Activated CD8-positive, alpha-beta memory T cell treated with anti-CD3 and anti-CD28 coated beads, Interleukin-2, amount 10 ng/mL, durations not matched to agents 7 days and 5 days (primary cell): ENCODE measurements at regions not wholly inside any gene's neighbourhood (a gene's known extent, or its start where the extent isn't known, plus 50 kb on each side); places are given as distances from the start of the nearest gene placed in this dataset.

Experiments used
- ATAC-seq: fragments of 150-1000 bp; cut with Tn5 transposase; one replicate; pipeline ENCODE4 v1.10.0; 2021; ENCODE audit warnings: moderate library complexity
- CTCF ChIA-PET: fragments of 350-600 bp; sonication (Branson Sonifier 250); formaldehyde crosslinking; loops from one replicate; lab custom pipeline; 2021; ENCODE audit warnings: antibody characterized with exemption; lab: Charles Lee
- DNase-seq: peaks from one replicate; pipeline ENCODE4 v3.0.0-alpha.2; 2020
- H3K27ac Mint-ChIP-seq: one replicate; pipeline ENCODE4 v1.8.0; 2021; ENCODE audit warnings: mild to moderate bottlenecking, mixed read lengths
- H3K27me3 Mint-ChIP-seq: one replicate; pipeline ENCODE4 v1.8.0; 2021; ENCODE audit warnings: mixed read lengths
- H3K36me3 Mint-ChIP-seq: one replicate; pipeline ENCODE4 v1.8.0; 2021; ENCODE audit warnings: mild to moderate bottlenecking, mixed read lengths
- H3K4me1 Mint-ChIP-seq: one replicate; pipeline ENCODE4 v1.8.0; 2021; ENCODE audit warnings: mixed read lengths
- H3K4me3 Mint-ChIP-seq: one replicate; pipeline ENCODE4 v1.8.0; 2021; ENCODE audit warnings: mild to moderate bottlenecking, moderate library complexity, mixed read lengths
- H3K9me3 Mint-ChIP-seq: one replicate; pipeline ENCODE4 v1.8.0; 2022; ENCODE audit warnings: low read depth, mixed read lengths

GRCh38 chr1:60998786-60999185 is 83.6 kb upstream of the NFIA start:
- CTCF ChIA-PET, result no interaction called here
- ATAC-seq, result no peak
- H3K4me3 Mint-ChIP-seq, result no peak overlapping the region

GRCh38 chr1:60994828-60995492 is 87.4 kb upstream of the NFIA start:
- ATAC-seq, result no peak
- no peak overlapping the region for H3K4me3 Mint-ChIP-seq
- no peaks in the 10 kb centered on the region for H3K9me3 Mint-ChIP-seq
- no peak for DNase-seq
- CTCF ChIA-PET, result no interaction called here
- peaks cover 28% of the 10 kb centered on the region for H3K27me3 Mint-ChIP-seq
- no peaks in the 10 kb centered on the region for H3K36me3 Mint-ChIP-seq
- no peaks in the 10 kb centered on the region for H3K4me1 Mint-ChIP-seq
- H3K27ac Mint-ChIP-seq, result no peak overlapping the region

More at GRCh38 chr1:60998786-60999185, 83.6 kb upstream of the NFIA start:
- DNase-seq, result no peak
- Mint-ChIP-seq H3K4me1 (no peaks in the 10 kb centered on the region), H3K36me3 (no peaks in the 10 kb centered on the region), H3K9me3 (no peaks in the 10 kb centered on the region), H3K27me3 (peaks cover 17% of the 10 kb centered on the region), H3K27ac (no peak overlapping the region)

- CTCF ChIA-PET, result interaction anchor here (1.6 kb wide), 1 partner anchor 16 kb away, joined by 6 read pairs; no protein-coding TSS in a partner anchor
- DNase-seq (no peak), ATAC-seq (no peak)
- Mint-ChIP-seq H3K27ac (no peak overlapping the region), H3K4me3 (no peak overlapping the region), H3K4me1 (peaks cover 3% of the 10 kb centered on the region), H3K36me3 (no peaks in the 10 kb centered on the region), H3K27me3 (peaks cover 28% of the 10 kb centered on the region), H3K9me3 (no peaks in the 10 kb centered on the region)
Measured at GRCh38 chr1:60994369-60994768, 88.0 kb upstream of the NFIA start.

- Mint-ChIP-seq H3K4me1 (peaks cover 6% of the 10 kb centered on the region), H3K27me3 (peaks cover 28% of the 10 kb centered on the region), H3K4me3 (no peak overlapping the region), H3K9me3 (no peaks in the 10 kb centered on the region), H3K36me3 (no peaks in the 10 kb centered on the region), H3K27ac (no peak overlapping the region)
- DNase-seq (no peak), ATAC-seq (no peak)
- CTCF ChIA-PET, result no interaction called here
Measured at GRCh38 chr1:60992165-60992564, 90.2 kb upstream of the NFIA start.

- ATAC-seq (no peak), DNase-seq (no peak)
- Mint-ChIP-seq H3K36me3 (no peaks in the 10 kb centered on the region), H3K4me3 (no peak overlapping the region), H3K27me3 (peaks cover 28% of the 10 kb centered on the region), H3K9me3 (no peaks in the 10 kb centered on the region), H3K4me1 (peaks cover 6% of the 10 kb centered on the region), H3K27ac (no peak overlapping the region)
- CTCF ChIA-PET, result no interaction called here
Measured at GRCh38 chr1:60990714-60991090, 91.7 kb upstream of the NFIA start.

- Mint-ChIP-seq H3K27me3 (peaks cover 26% of the 10 kb centered on the region), H3K4me1 (peaks cover 6% of the 10 kb centered on the region), H3K27ac (no peak overlapping the region), H3K36me3 (no peaks in the 10 kb centered on the region), H3K4me3 (no peak overlapping the region), H3K9me3 (no peaks in the 10 kb centered on the region)
- CTCF ChIA-PET, result interaction anchor here (2.9 kb wide), 1 partner anchor 11 kb away, joined by 13 read pairs; no protein-coding TSS in a partner anchor
- ATAC-seq (no peak), DNase-seq (no peak)
Measured at GRCh38 chr1:60989749-60990713, 92.3 kb upstream of the NFIA start.

- Mint-ChIP-seq H3K9me3 (no peaks in the 10 kb centered on the region), H3K27ac (no peak overlapping the region), H3K4me1 (peaks cover 17% of the 10 kb centered on the region)
Measured at GRCh38 chr1:60988891-60989290, 93.5 kb upstream of the NFIA start.

GRCh38 chr1:60987904-60988303 is 94.5 kb upstream of the NFIA start:
- no peak overlapping the region for H3K4me3 Mint-ChIP-seq
- no peak for DNase-seq
- peaks cover 7% of the 10 kb centered on the region for H3K27me3 Mint-ChIP-seq
- H3K9me3 Mint-ChIP-seq, result no peaks in the 10 kb centered on the region
- no peak overlapping the region for H3K27ac Mint-ChIP-seq
- H3K36me3 Mint-ChIP-seq, result no peaks in the 10 kb centered on the region
- CTCF ChIA-PET, result interaction anchor here (0.7 to 2.9 kb wide), 3 partner anchors 9 to 246 kb away, joined by 3 to 13 read pairs (median 3); no protein-coding TSS in a partner anchor
- no peak for ATAC-seq
- H3K4me1 Mint-ChIP-seq, result peaks cover 21% of the 10 kb centered on the region

More at GRCh38 chr1:60988891-60989290, 93.5 kb upstream of the NFIA start:
- Mint-ChIP-seq H3K4me3 (no peak overlapping the region), H3K36me3 (no peaks in the 10 kb centered on the region), H3K27me3 (peaks cover 16% of the 10 kb centered on the region)
- DNase-seq (no peak), ATAC-seq (no peak)
- CTCF ChIA-PET, result interaction anchor here (1.1 to 2.9 kb wide), 2 partner anchors 9 to 54 kb away, joined by 3 to 13 read pairs; no protein-coding TSS in a partner anchor

- no peaks in the 10 kb centered on the region for H3K9me3 Mint-ChIP-seq
- no peak overlapping the region for H3K4me3 Mint-ChIP-seq
- peak; percentile 63 for ATAC-seq
- DNase-seq, result peak; percentile 48
- CTCF ChIA-PET, result interaction anchor here (0.9 to 2.0 kb wide), 3 partner anchors 58 to 65 kb away, joined by 4 to 6 read pairs (median 5); no protein-coding TSS in a partner anchor
- no peaks in the 10 kb centered on the region for H3K36me3 Mint-ChIP-seq
- peaks cover 17% of the 10 kb centered on the region for H3K4me1 Mint-ChIP-seq
- H3K27me3 Mint-ChIP-seq, result no peaks in the 10 kb centered on the region
- H3K27ac Mint-ChIP-seq, result no peak overlapping the region
Measured at GRCh38 chr1:60984062-60984799, 98.1 kb upstream of the NFIA start.

GRCh38 chr1:60983701-60984061 is 98.7 kb upstream of the NFIA start:
- CTCF ChIA-PET, result interaction anchor here (8.2 kb wide), 1 partner anchor 59 kb away, joined by 85 read pairs; no protein-coding TSS in a partner anchor

GRCh38 chr1:60982539-60982938 is 99.8 kb upstream of the NFIA start:
- no peaks in the 10 kb centered on the region for H3K9me3 Mint-ChIP-seq
- no peak for ATAC-seq
- CTCF ChIA-PET, result interaction anchor here (8.2 kb wide), 1 partner anchor 60 kb away, joined by 85 read pairs; no protein-coding TSS in a partner anchor
- H3K36me3 Mint-ChIP-seq, result no peaks in the 10 kb centered on the region
- H3K27me3 Mint-ChIP-seq, result no peaks in the 10 kb centered on the region
- peaks cover 16% of the 10 kb centered on the region for H3K4me1 Mint-ChIP-seq
- DNase-seq, result no peak
- no peak overlapping the region for H3K4me3 Mint-ChIP-seq
- H3K27ac Mint-ChIP-seq, result no peak overlapping the region

More at GRCh38 chr1:60983701-60984061, 98.7 kb upstream of the NFIA start:
- no peak overlapping the region for H3K27ac Mint-ChIP-seq
- H3K27me3 Mint-ChIP-seq, result no peaks in the 10 kb centered on the region
- ATAC-seq (no peak), DNase-seq (no peak)
- peaks cover 16% of the 10 kb centered on the region for H3K4me1 Mint-ChIP-seq
- no peak overlapping the region for H3K4me3 Mint-ChIP-seq
- no peaks in the 10 kb centered on the region for H3K9me3 Mint-ChIP-seq
- no peaks in the 10 kb centered on the region for H3K36me3 Mint-ChIP-seq

- CTCF ChIA-PET, result interaction anchor here (8.2 kb wide), 1 partner anchor 61 kb away, joined by 85 read pairs; no protein-coding TSS in a partner anchor
- no peak for DNase-seq
- no peaks in the 10 kb centered on the region for H3K9me3 Mint-ChIP-seq
- ATAC-seq, result no peak
- no peaks in the 10 kb centered on the region for H3K27me3 Mint-ChIP-seq
- no peaks in the 10 kb centered on the region for H3K36me3 Mint-ChIP-seq
- no peak overlapping the region for H3K4me3 Mint-ChIP-seq
- peaks cover 16% of the 10 kb centered on the region for H3K4me1 Mint-ChIP-seq
- H3K27ac Mint-ChIP-seq, result no peak overlapping the region
Measured at GRCh38 chr1:60981357-60981756, 101.0 kb upstream of the NFIA start.
